WERI-Rb-1 (cell line): ENCODE measurements at regions not wholly inside any gene's neighbourhood (a gene's known extent, or its start where the extent isn't known, plus 50 kb on each side); places are given as distances from the start of the nearest gene placed in this dataset.
A peak's percentile ranks its signal among the peaks of the same experiment; 100 is the strongest.
"Not testable (repeated sequence)": the region's sequence is repeated elsewhere in the genome, so short reads cannot be mapped to it uniquely, and the experiment has no call there.

Experiments
- DNase-seq: peaks from one replicate; pipeline ENCODE4 v3.0.0-alpha.2; 2020
- H3K27ac ChIP-seq: fragments of 250-450 bp; sonication (Bioruptor Pico); 2 replicates; pipeline ENCODE4 v1.5.1; 2020; ENCODE audit warnings: mild to moderate bottlenecking, moderate library complexity
- H3K27me3 ChIP-seq: fragments of 250-450 bp; sonication (Bioruptor Pico); 2 replicates; pipeline ENCODE4 v1.5.1; 2021; ENCODE audit warnings: mild to moderate bottlenecking, low read depth, moderate library complexity; ENCODE audit not compliant: insufficient read depth, severe bottlenecking
- H3K36me3 ChIP-seq: fragments of 250-450 bp; sonication (Bioruptor Pico); 2 replicates; pipeline ENCODE4 v1.5.1; 2020; ENCODE audit warnings: mild to moderate bottlenecking, moderate library complexity
- H3K4me3 ChIP-seq: 2 replicates; pipeline ENCODE4 v1.5.1; 2011; ENCODE audit warnings: low read depth, mild to moderate bottlenecking, control low read depth, low read length
- H3K9me3 ChIP-seq: fragments of 250-450 bp; sonication (Bioruptor Pico); 2 replicates; pipeline ENCODE4 v1.5.1; 2021; ENCODE audit warnings: mild to moderate bottlenecking, moderate library complexity; ENCODE audit not compliant: severe bottlenecking
- TF ChIP-seq, protein P1 (sequence below): IDR thresholded peaks from 2 replicates; pipeline ENCODE4 v1.5.1; 2011; ENCODE audit warnings: low read depth, mild to moderate bottlenecking, control low read depth, inconsistent platforms, low read length

- Histone ChIP-seq H3K27me3 (no peaks in the 10 kb centered on the region), H3K4me3 (no peak overlapping the region), H3K9me3 (no peaks in the 10 kb centered on the region), H3K36me3 (no peaks in the 10 kb centered on the region), H3K27ac (no peak overlapping the region)
- peak; percentile 16 for DNase-seq
- TF ChIP-seq, protein P1, sequence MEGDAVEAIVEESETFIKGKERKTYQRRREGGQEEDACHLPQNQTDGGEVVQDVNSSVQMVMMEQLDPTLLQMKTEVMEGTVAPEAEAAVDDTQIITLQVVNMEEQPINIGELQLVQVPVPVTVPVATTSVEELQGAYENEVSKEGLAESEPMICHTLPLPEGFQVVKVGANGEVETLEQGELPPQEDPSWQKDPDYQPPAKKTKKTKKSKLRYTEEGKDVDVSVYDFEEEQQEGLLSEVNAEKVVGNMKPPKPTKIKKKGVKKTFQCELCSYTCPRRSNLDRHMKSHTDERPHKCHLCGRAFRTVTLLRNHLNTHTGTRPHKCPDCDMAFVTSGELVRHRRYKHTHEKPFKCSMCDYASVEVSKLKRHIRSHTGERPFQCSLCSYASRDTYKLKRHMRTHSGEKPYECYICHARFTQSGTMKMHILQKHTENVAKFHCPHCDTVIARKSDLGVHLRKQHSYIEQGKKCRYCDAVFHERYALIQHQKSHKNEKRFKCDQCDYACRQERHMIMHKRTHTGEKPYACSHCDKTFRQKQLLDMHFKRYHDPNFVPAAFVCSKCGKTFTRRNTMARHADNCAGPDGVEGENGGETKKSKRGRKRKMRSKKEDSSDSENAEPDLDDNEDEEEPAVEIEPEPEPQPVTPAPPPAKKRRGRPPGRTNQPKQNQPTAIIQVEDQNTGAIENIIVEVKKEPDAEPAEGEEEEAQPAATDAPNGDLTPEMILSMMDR = peak; percentile 44
These were observed 426.7 kb upstream of the ARX start for GRCh38 chrX:25442499-25442898.

DNA sequence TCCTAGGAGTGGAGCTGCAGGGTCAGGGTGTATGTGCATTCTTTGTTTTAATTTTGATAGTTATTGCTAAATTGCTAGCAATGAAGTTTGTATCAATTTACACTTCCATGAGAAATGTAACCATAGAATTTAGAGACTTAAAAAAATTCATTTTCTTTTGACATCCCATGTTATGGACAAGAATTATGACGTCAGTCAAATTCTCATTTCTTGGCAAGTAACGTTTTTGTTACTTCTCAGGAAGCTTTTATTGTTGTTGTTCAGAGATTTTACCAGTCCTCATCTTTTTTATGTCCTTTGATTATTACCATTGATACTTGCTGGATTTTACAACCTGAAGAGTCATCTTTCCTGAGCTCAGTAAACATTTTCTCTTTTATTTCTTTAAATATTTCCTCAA, 417.5 kb upstream of the ARX start:
- Histone ChIP-seq H3K4me3 (no peak overlapping the region), H3K9me3 (no peaks in the 10 kb centered on the region), H3K36me3 (no peaks in the 10 kb centered on the region), H3K27me3 (no peaks in the 10 kb centered on the region), H3K27ac (no peak overlapping the region)
- DNase-seq = no peak
- TF ChIP-seq, protein P1 = no peak

DNA sequence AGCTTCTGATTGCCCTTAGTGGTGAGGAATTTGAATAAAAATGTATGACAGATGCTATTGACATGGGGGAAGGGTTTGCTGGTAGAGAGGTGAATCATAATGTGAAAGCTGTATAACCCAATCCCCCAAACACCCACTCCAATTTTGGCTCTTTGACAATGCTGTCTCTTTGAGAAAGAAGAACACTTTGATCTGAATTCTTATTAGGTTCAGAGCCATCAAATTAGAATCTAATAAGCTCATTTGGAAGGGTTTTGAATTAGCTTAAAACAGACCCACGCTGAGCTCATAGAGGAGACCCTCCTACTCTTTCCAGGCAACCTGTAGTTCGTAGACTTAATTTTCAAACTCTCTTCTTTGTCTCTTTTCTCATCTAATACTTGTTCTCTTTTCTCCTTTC, 416.6 kb upstream of the ARX start:
- H3K4me3 ChIP-seq = no peak overlapping the region
- H3K27me3 ChIP-seq = no peaks in the 10 kb centered on the region
- H3K36me3 ChIP-seq = no peaks in the 10 kb centered on the region
- H3K9me3 ChIP-seq = no peaks in the 10 kb centered on the region
- no peak for DNase-seq
- H3K27ac ChIP-seq = no peak overlapping the region
- TF ChIP-seq, protein P1 = no peak

DNA sequence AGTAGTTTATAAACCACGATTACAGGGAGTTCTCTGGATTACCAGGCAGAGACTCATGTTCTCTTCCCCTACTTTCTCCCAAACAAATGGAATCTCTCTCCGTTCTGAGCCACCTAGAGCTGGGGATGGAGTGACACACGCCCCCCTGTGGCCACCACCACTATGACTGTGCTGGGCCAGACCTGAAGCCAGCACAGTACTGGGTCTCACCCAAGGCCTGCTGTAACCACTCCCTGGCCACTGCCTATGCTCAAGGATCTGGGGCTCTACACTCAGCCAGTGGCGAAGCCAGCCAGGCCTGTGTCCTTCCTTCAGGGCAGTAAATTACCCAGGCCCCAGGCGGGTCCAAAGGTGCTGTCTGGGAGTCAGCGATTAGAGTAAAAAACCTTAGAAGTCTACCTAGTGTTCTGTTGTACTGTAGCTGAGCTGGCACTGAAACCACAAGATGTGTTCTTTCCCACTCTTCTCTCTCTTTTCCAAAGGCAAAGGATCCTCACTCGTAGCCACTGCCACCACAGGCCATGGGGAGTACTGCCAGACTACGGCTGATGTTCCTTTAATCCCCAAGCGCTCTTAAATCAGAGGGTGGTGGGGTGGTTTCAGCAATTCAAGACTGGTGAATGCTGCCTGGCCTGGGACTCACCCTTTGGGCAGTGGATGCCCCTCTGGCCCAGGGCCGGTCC, 412.2 kb upstream of the ARX start:
- Histone ChIP-seq H3K9me3 (no peaks in the 10 kb centered on the region), H3K36me3 (no peaks in the 10 kb centered on the region), H3K27me3 (no peaks in the 10 kb centered on the region), H3K27ac (no peak overlapping the region), H3K4me3 (no peak overlapping the region)
- DNase-seq = peak; percentile 48
- TF ChIP-seq, protein P1 = peak; percentile 66

GRCh38 chrX:25404163-25404562, 388.4 kb upstream of the ARX start:
- not testable (repeated sequence) for DNase-seq, H3K4me3 ChIP-seq

DNA sequence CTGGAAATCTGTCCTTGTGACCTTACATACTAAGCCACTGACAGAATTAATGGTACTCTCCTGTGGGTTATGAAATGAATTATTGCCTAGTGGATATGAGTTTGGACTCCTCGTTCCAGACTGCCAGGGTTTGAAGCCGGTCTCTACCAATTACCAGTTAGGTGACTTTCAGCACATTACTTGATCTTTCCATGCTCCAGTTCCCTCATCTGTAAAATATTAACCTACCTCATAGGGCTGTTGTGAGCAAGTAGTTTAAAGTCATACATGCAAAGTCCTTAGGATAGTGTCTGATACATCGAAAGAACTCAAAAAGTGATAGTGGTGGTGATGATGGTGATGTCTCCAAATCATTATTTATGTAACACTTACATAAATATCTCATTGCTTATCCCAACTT, 373.5 kb upstream of the ARX start:
- TF ChIP-seq, protein P1 = no peak
- Histone ChIP-seq H3K36me3 (no peaks in the 10 kb centered on the region), H3K4me3 (no peak overlapping the region), H3K9me3 (peaks cover 6% of the 10 kb centered on the region), H3K27ac (no peak overlapping the region), H3K27me3 (no peaks in the 10 kb centered on the region)
- DNase-seq = no peak

More at GRCh38 chrX:25404163-25404562, 388.4 kb upstream of the ARX start:
- H3K27me3 ChIP-seq, H3K36me3 ChIP-seq, H3K9me3 ChIP-seq, H3K27ac ChIP-seq: not testable (repeated sequence)
